H9 (cell line): ENCODE measurements at regions not wholly inside any gene's neighbourhood (a gene's known extent, or its start where the extent isn't known, plus 50 kb on each side); places are given as distances from the start of the nearest gene placed in this dataset.

Source experiments
- DNase-seq: peaks from one replicate; pipeline ENCODE4 v3.0.0-alpha.2; 2017
- H2AFZ ChIP-seq: one replicate; pipeline ENCODE4 v1.6.1; 2013; ENCODE audit warnings: mild to moderate bottlenecking, low read length, control low read depth, moderate library complexity
- H2AK5ac ChIP-seq: 2 replicates; pipeline ENCODE4 v1.6.1; 2013; ENCODE audit warnings: low read length, control low read depth, mixed read lengths; ENCODE audit not compliant: insufficient read length
- H2BK120ac ChIP-seq: one replicate; pipeline ENCODE4 v1.6.1; 2013; ENCODE audit warnings: low read depth, mild to moderate bottlenecking, low read length, control low read depth, inconsistent platforms; ENCODE audit not compliant: poor library complexity, severe bottlenecking
- H2BK12ac ChIP-seq: 2 replicates; pipeline ENCODE4 v1.6.1; 2013; ENCODE audit warnings: low read length, control low read depth, mixed read lengths, low read depth; ENCODE audit not compliant: insufficient read length
- H2BK15ac ChIP-seq: 2 replicates; pipeline ENCODE4 v1.6.1; 2013; ENCODE audit warnings: low read depth, low read length, control low read depth
- H2BK20ac ChIP-seq: one replicate; pipeline ENCODE4 v1.6.1; 2013; ENCODE audit warnings: low read depth, mild to moderate bottlenecking, low read length, control low read depth, inconsistent platforms; ENCODE audit not compliant: poor library complexity, severe bottlenecking
- H2BK5ac ChIP-seq: 2 replicates; pipeline ENCODE4 v1.6.1; 2013; ENCODE audit warnings: low read length, control low read depth, mixed read lengths; ENCODE audit not compliant: insufficient read length
- H3K14ac ChIP-seq: 2 replicates; pipeline ENCODE4 v1.6.1; 2013; ENCODE audit warnings: low read length, control low read depth; ENCODE audit not compliant: insufficient read depth
- H3K18ac ChIP-seq: 2 replicates; pipeline ENCODE4 v1.6.1; 2013; ENCODE audit warnings: low read depth, mild to moderate bottlenecking, mixed read lengths, low read length, control low read depth; ENCODE audit not compliant: insufficient read length
- H3K23ac ChIP-seq: 2 replicates; pipeline ENCODE4 v1.6.1; 2013; ENCODE audit warnings: low read length, control low read depth, mixed read lengths, low read depth; ENCODE audit not compliant: insufficient read length
- H3K23me2 ChIP-seq: 2 replicates; pipeline ENCODE4 v1.6.1; 2013; ENCODE audit warnings: low read depth, mild to moderate bottlenecking, mixed read lengths, low read length, control low read depth; ENCODE audit not compliant: insufficient read length, poor library complexity, severe bottlenecking
- H3K27ac ChIP-seq: 2 replicates; pipeline ENCODE4 v1.5.1; 2013; ENCODE audit warnings: low read length, control low read depth, mixed read lengths, low read depth; ENCODE audit not compliant: insufficient read length
- H3K27me3 ChIP-seq: 2 replicates; pipeline ENCODE4 v1.6.1; 2013; ENCODE audit warnings: low read length, control low read depth, inconsistent platforms; ENCODE audit not compliant: insufficient read depth
- H3K4ac ChIP-seq: 2 replicates; pipeline ENCODE4 v1.6.1; 2013; ENCODE audit warnings: low read depth, mild to moderate bottlenecking, control low read depth, inconsistent platforms, low read length, moderate library complexity
- H3K4me1 ChIP-seq: 2 replicates; pipeline ENCODE4 v1.6.1; 2013; ENCODE audit warnings: low read length, control low read depth, inconsistent platforms; ENCODE audit not compliant: insufficient read depth
- H3K4me2 ChIP-seq: 2 replicates; pipeline ENCODE4 v1.6.1; 2013; ENCODE audit warnings: low read length, control low read depth, mixed read lengths; ENCODE audit not compliant: insufficient read length, insufficient read depth
- H3K56ac ChIP-seq: 2 replicates; pipeline ENCODE4 v1.6.1; 2013; ENCODE audit warnings: low read depth, mild to moderate bottlenecking, mixed read lengths, low read length, control low read depth; ENCODE audit not compliant: insufficient read length
- H3K79me1 ChIP-seq: 2 replicates; pipeline ENCODE4 v1.6.1; 2013; ENCODE audit warnings: low read depth, mild to moderate bottlenecking, moderate library complexity, low read length, control low read depth, inconsistent platforms; ENCODE audit not compliant: insufficient read depth, poor library complexity, severe bottlenecking
- H3K79me2 ChIP-seq: 2 replicates; pipeline ENCODE4 v1.6.1; 2013; ENCODE audit warnings: low read length, control low read depth, inconsistent platforms; ENCODE audit not compliant: insufficient read depth
- H3K9ac ChIP-seq: 2 replicates; pipeline ENCODE4 v1.6.1; 2013; ENCODE audit warnings: low read length, control low read depth, mixed read lengths; ENCODE audit not compliant: insufficient read length; ENCODE audit errors: extremely low read depth
- H3K9me3 ChIP-seq: one replicate; pipeline ENCODE4 v1.6.1; 2013; ENCODE audit warnings: low read depth, low read length, inconsistent platforms; ENCODE audit not compliant: control insufficient read depth
- H3T11ph ChIP-seq: one replicate; pipeline ENCODE4 v1.6.1; 2013; ENCODE audit warnings: mild to moderate bottlenecking, low read length, control low read depth, inconsistent platforms
- H4K20me1 ChIP-seq: one replicate; pipeline ENCODE4 v1.6.1; 2013; ENCODE audit not compliant: control insufficient read depth, insufficient read length, insufficient read depth
- H4K5ac ChIP-seq: 2 replicates; pipeline ENCODE4 v1.6.1; 2013; ENCODE audit warnings: low read depth, mild to moderate bottlenecking, mixed read lengths, low read length, control low read depth; ENCODE audit not compliant: insufficient read length
- H4K8ac ChIP-seq: replicated peaks from 2 replicates; pipeline ENCODE4 v1.6.1; 2013; ENCODE audit warnings: low read length, control low read depth, mixed read lengths, low read depth; ENCODE audit not compliant: insufficient read length
- H4K91ac ChIP-seq: 2 replicates; pipeline ENCODE4 v1.6.1; 2013; ENCODE audit warnings: low read depth, mild to moderate bottlenecking, moderate library complexity, mixed read lengths, low read length, control low read depth; ENCODE audit not compliant: insufficient read length
- H3K27ac Mint-ChIP-seq, 3 experiments: 2 replicates in 2 of 3; 3 replicates in 1 of 3; pipeline ENCODE4 v1.8.0; 2020 to 2021; ENCODE audit warnings: mixed read lengths in 3 of 3, mild to moderate bottlenecking in 1 of 3, moderate library complexity in 1 of 3
- H3K27me3 Mint-ChIP-seq: 2 replicates; pipeline ENCODE4 v1.8.0; 2021; ENCODE audit warnings: low read depth, mild to moderate bottlenecking, moderate library complexity, mixed read lengths
- H3K36me3 Mint-ChIP-seq, 3 experiments: 2 replicates in 2 of 3; 3 replicates in 1 of 3; pipeline ENCODE4 v1.8.0; 2020 to 2021; ENCODE audit warnings: low read depth in 3 of 3, mixed read lengths in 3 of 3; ENCODE audit not compliant: insufficient read depth in 1 of 3
- H3K4me1 Mint-ChIP-seq, 2 experiments: 2 replicates each; pipeline ENCODE4 v1.8.0; 2020; ENCODE audit warnings: mixed read lengths in 2 of 2
- H3K4me3 Mint-ChIP-seq, 2 experiments: 2 replicates in 1 of 2; 3 replicates in 1 of 2; pipeline ENCODE4 v1.8.0; 2020 to 2021; ENCODE audit warnings: mild to moderate bottlenecking in 2 of 2, mixed read lengths in 2 of 2, moderate library complexity in 1 of 2
- H3K9me3 Mint-ChIP-seq, 2 experiments: 2 replicates in 1 of 2; 3 replicates in 1 of 2; pipeline ENCODE4 v1.8.0; 2020; ENCODE audit warnings: mild to moderate bottlenecking in 2 of 2, mixed read lengths in 2 of 2, moderate library complexity in 1 of 2
- WGBS: extraction: QIAGEN DNeasy Blood & Tissue Kit; methylation state at CpG from one replicate; pipeline ENCODE4 v1.1.7; 2013; ENCODE audit warnings: missing lambda C conversion rate, low lambda C conversion rate, mixed read lengths; ENCODE audit not compliant: insufficient read length; ENCODE audit errors: extremely low coverage; 5-methylcytosine and 5-hydroxymethylcytosine counted together
- TF ChIP-seq, protein P1 (sequence below): fragments of 200-600 bp; sonication (generic); conservative IDR thresholded peaks from 3 replicates; pipeline ENCODE4 v1.8.0; 2021; ENCODE audit warnings: antibody characterized with exemption, mild to moderate bottlenecking

DNA sequence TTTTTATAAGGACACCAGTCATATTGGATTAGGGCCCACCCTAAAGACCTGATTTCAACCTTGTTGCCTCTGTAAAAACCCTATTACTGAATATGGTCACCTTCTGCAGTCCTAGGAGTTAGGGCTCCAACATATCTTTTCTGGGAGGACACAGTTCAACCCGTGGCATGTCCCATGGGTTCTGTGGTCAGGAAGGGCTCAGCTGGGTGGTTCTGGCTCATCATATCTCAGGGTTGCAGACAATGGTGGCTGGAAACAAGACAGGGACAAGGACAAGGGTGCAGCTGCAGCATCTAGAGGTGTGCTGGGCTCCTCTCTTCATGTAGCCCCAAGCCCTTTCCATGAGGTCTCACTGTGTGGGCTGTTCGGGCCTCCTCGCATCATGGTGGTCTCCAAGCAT lies 63.1 kb upstream of the FOXF1 start:
- TF ChIP-seq, protein P1, sequence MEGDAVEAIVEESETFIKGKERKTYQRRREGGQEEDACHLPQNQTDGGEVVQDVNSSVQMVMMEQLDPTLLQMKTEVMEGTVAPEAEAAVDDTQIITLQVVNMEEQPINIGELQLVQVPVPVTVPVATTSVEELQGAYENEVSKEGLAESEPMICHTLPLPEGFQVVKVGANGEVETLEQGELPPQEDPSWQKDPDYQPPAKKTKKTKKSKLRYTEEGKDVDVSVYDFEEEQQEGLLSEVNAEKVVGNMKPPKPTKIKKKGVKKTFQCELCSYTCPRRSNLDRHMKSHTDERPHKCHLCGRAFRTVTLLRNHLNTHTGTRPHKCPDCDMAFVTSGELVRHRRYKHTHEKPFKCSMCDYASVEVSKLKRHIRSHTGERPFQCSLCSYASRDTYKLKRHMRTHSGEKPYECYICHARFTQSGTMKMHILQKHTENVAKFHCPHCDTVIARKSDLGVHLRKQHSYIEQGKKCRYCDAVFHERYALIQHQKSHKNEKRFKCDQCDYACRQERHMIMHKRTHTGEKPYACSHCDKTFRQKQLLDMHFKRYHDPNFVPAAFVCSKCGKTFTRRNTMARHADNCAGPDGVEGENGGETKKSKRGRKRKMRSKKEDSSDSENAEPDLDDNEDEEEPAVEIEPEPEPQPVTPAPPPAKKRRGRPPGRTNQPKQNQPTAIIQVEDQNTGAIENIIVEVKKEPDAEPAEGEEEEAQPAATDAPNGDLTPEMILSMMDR: no peak
- H3K4me1 Mint-ChIP-seq: no peaks in the 10 kb centered on the region
- Histone ChIP-seq H2BK15ac (no peak overlapping the region), H2BK5ac (no peak overlapping the region), H3K9me3 (no peaks in the 10 kb centered on the region), H2AK5ac (no peak overlapping the region), H4K20me1 (no peaks in the 10 kb centered on the region), H3K4me2 (no peak overlapping the region), H3K9ac (no peak overlapping the region), H2BK12ac (no peak overlapping the region), H4K5ac (no peak overlapping the region), H3K79me2 (no peaks in the 10 kb centered on the region), H3K23ac (no peak overlapping the region), H3K18ac (no peak overlapping the region), H4K91ac (no peak overlapping the region), H2BK120ac (no peak overlapping the region), H2BK20ac (no peak overlapping the region), H3T11ph (no peak overlapping the region), H3K14ac (no peak overlapping the region), H3K56ac (no peak overlapping the region), H3K23me2 (no peaks in the 10 kb centered on the region), H3K27me3 (no peaks in the 10 kb centered on the region), H2AFZ (no peak overlapping the region), H4K8ac (no peak overlapping the region), H3K79me1 (no peaks in the 10 kb centered on the region), H3K4ac (no peak overlapping the region), H3K4me1 (no peaks in the 10 kb centered on the region), H3K27ac (no peak overlapping the region)
- H3K9me3 Mint-ChIP-seq: no peaks in the 10 kb centered on the region
- H3K27me3 Mint-ChIP-seq: peaks cover 35% of the 10 kb centered on the region
- H3K36me3 Mint-ChIP-seq: no peaks in the 10 kb centered on the region; a peak in 1 of 7 replicates
- H3K27ac Mint-ChIP-seq: no peak overlapping the region; a peak in 1 of 7 replicates
- no peak for DNase-seq
- H3K4me3 Mint-ChIP-seq: no peak overlapping the region
- WGBS: no CpG with 5 or more reads among the region's 3 CpGs
